ENCODE measurements at regions not wholly inside any gene's neighbourhood (a gene's known extent, or its start where the extent isn't known, plus 50 kb on each side); places are given as distances from the start of the nearest gene placed in this dataset.

DNA sequence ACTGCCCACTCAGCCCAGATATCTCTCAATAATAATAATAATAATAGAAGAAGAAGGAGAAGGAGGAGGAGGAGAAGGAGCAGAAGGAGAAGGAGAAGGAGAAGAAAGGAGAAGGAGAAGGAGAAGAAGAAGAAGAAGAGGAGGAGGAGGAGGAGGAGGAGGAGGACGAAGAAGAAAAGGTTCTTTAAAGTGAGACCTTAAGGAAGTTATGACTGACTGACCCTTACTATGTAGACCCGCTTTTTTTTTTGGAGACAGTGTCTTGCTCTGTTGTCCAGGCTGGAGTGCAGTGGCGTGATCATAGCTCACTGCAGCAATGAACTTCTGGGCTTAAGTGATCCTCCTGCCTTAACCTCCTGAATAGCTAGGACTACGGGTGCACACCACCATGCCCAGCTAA, 88.9 kb upstream of the RFX8 start:
- Mint-ChIP-seq H3K4me1 (ENCODE audit: low read depth) (peaks cover 25% of the 10 kb centered on the region), H3K36me3 (ENCODE audit: insufficient read depth) (no peaks in the 10 kb centered on the region), H3K27ac (no peak overlapping the region), H3K4me3 (ENCODE audit: low read depth) (no peak overlapping the region), H3K27me3 (peaks cover 50% of the 10 kb centered on the region), H3K9me3 (ENCODE audit: low read depth) (no peaks in the 10 kb centered on the region)
- TF ChIP-seq, protein P1, sequence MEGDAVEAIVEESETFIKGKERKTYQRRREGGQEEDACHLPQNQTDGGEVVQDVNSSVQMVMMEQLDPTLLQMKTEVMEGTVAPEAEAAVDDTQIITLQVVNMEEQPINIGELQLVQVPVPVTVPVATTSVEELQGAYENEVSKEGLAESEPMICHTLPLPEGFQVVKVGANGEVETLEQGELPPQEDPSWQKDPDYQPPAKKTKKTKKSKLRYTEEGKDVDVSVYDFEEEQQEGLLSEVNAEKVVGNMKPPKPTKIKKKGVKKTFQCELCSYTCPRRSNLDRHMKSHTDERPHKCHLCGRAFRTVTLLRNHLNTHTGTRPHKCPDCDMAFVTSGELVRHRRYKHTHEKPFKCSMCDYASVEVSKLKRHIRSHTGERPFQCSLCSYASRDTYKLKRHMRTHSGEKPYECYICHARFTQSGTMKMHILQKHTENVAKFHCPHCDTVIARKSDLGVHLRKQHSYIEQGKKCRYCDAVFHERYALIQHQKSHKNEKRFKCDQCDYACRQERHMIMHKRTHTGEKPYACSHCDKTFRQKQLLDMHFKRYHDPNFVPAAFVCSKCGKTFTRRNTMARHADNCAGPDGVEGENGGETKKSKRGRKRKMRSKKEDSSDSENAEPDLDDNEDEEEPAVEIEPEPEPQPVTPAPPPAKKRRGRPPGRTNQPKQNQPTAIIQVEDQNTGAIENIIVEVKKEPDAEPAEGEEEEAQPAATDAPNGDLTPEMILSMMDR (IDR thresholded peaks at IDR 0.05; ENCODE audit: unreplicated experiment): no peak
- DNase-seq (ENCODE audit: low spot score, unreplicated experiment): no peak

DNA sequence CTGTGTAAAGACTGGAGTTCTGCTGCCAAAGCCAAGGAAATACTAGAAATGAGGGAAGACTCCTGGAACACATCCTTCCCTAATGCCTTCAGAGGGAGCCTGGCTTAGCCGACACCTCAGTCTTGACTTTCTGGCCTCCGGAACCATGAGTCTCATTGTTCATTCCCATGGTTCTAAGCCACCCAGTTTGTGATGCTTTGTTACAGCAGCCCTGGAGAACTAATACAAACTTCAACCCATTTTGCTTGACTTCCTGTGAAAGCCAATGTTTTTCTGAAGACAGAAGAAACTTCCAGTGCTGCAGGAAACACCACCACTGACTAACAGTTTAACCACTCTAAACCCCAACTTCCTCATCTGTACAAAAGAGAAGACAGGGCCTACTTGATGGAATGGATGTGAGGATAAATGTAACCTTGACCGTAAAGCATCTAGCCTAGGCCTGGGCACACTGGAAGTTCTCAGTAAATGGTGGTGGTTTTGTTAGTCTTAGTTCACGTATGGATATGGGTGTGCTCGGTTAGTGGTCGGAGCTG, 85.9 kb upstream of the RFX8 start:
- no peaks in the 10 kb centered on the region for H3K9me3 Mint-ChIP-seq (ENCODE audit: low read depth)
- DNase-seq (ENCODE audit: low spot score, unreplicated experiment): no peak

DNA sequence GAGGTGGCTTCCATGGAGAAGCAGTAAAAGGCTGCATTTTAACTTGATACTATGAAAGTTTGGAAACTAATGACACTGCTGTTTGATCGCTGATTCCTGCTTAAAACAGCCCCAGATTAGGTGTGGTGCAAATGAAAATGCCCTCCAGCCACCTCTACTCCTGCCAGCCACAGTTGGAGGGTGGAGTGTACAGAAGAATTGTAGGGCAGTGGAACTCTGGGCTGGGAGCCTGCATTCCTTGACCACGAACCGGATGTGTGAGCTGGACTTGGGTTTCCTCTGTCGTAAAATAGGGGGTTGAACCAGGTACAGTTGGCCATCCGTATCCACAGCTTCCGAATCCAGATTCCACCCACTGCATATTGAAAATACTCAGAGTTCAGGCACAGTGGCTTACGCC, 84.6 kb upstream of the RFX8 start:
- Mint-ChIP-seq H3K4me1 (ENCODE audit: low read depth) (peaks cover 26% of the 10 kb centered on the region), H3K27ac (no peak overlapping the region), H3K9me3 (ENCODE audit: low read depth) (no peaks in the 10 kb centered on the region), H3K4me3 (ENCODE audit: low read depth) (no peak overlapping the region), H3K36me3 (ENCODE audit: insufficient read depth) (no peaks in the 10 kb centered on the region), H3K27me3 (peaks cover 26% of the 10 kb centered on the region)
- TF ChIP-seq, protein P1 (IDR thresholded peaks at IDR 0.05; ENCODE audit: unreplicated experiment): no peak
- no peak for DNase-seq (ENCODE audit: low spot score, unreplicated experiment)

More for the DNA sequence above, 85.9 kb upstream of the RFX8 start:
- H3K4me3 Mint-ChIP-seq (ENCODE audit: low read depth): no peak overlapping the region
- TF ChIP-seq, protein P1 (IDR thresholded peaks at IDR 0.05; ENCODE audit: unreplicated experiment): no peak
- no peaks in the 10 kb centered on the region for H3K36me3 Mint-ChIP-seq (ENCODE audit: insufficient read depth)
- peaks cover 27% of the 10 kb centered on the region for H3K4me1 Mint-ChIP-seq (ENCODE audit: low read depth)
- no peak overlapping the region for H3K27ac Mint-ChIP-seq
- peaks cover 37% of the 10 kb centered on the region for H3K27me3 Mint-ChIP-seq

DNA sequence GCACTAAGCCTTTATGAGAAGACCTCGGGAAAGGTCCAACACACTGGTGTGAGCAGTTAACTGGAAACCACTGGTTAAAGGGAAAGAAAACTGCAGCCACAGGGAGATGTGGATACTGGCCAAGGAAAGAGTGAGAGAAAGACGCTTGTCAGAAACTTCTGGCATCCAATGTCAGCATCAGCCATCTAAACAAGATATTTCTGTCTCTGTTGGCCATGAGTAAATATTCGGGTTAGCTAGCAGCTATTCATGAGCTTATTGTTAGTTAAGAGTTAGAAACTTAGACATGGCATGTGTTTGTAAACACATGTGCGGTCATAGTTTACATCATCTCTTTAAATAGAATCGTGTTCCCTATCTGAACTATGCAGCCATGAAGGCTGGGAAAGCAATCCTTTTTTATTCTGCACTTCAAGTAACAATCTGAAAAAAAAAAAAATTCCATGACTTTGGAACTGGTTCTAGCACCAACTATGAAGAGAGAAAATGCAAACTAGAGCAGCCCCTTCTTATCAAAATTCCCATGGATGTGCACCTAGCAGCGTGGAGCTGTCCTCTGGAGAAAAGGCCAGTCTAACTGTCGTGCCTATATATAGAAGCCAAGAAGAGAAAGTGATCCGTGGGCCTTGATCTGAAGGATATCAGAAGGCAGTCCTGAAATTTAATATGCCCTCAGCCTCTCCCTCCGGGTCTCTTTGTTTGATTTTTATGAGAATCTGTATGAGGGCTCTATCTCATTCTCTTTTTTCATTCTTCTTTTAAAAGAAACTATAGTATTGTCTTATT, 84.0 kb upstream of the RFX8 start:
- no peaks in the 10 kb centered on the region for H3K36me3 Mint-ChIP-seq (ENCODE audit: insufficient read depth)
- H3K27me3 Mint-ChIP-seq: peaks cover 24% of the 10 kb centered on the region
- TF ChIP-seq, protein P1 (IDR thresholded peaks at IDR 0.05; ENCODE audit: unreplicated experiment): no peak
- H3K4me3 Mint-ChIP-seq (ENCODE audit: low read depth): no peak overlapping the region
- H3K4me1 Mint-ChIP-seq (ENCODE audit: low read depth): peaks cover 26% of the 10 kb centered on the region
- H3K9me3 Mint-ChIP-seq (ENCODE audit: low read depth): no peaks in the 10 kb centered on the region
- no peak for DNase-seq (ENCODE audit: low spot score, unreplicated experiment)
- H3K27ac Mint-ChIP-seq: no peak overlapping the region

DNA sequence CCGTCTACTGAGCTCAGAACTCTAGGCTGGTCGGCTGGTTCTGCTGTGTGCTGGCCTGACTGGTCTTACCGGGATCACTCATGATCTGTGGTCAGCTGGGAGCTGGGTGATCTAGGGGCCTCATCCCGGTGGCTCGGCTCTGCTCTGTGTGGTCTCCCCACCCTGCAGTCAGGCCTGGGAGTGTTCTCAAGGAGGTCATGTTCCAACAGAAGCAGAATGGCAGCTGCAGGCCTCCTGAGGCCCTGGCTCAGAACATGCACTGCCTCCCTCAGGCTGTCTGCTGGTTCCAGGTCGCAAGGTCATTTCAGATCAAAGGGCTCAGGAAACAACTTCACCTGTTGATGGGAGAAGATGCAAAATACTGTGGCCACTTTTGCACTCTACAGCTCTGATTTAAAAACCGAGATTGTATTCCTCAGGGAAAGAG, 81.1 kb upstream of the RFX8 start:
- Mint-ChIP-seq H3K4me1 (ENCODE audit: low read depth) (peaks cover 21% of the 10 kb centered on the region), H3K27me3 (peaks cover 11% of the 10 kb centered on the region), H3K9me3 (ENCODE audit: low read depth) (no peaks in the 10 kb centered on the region), H3K4me3 (ENCODE audit: low read depth) (no peak overlapping the region), H3K27ac (no peak overlapping the region), H3K36me3 (ENCODE audit: insufficient read depth) (no peaks in the 10 kb centered on the region)
- DNase-seq (ENCODE audit: low spot score, unreplicated experiment): no peak
- TF ChIP-seq, protein P1 (IDR thresholded peaks at IDR 0.05; ENCODE audit: unreplicated experiment): no peak
